Astrocyte of the spinal cord (primary cell): ENCODE measurements at regions not wholly inside any gene's neighbourhood (a gene's known extent, or its start where the extent isn't known, plus 50 kb on each side); places are given as distances from the start of the nearest gene placed in this dataset.

ENCODE experiments used
- DNase-seq: peaks from one replicate; pipeline ENCODE4 v3.0.0; 2011; ENCODE audit warnings: low read depth, low spot score
- H3K4me3 ChIP-seq: 2 replicates; pipeline ENCODE4 v1.5.1; 2011; ENCODE audit warnings: low read depth, mild to moderate bottlenecking, low read length, moderate library complexity
- CTCF ChIP-seq: IDR thresholded peaks from 2 replicates; pipeline ENCODE4 v1.5.1; 2012; ENCODE audit warnings: low read depth, mild to moderate bottlenecking, low read length, inconsistent platforms
- in situ Hi-C: cut with HindIII; loops from 2 replicates; pipeline ENCODE4 v1.10.0; 2017; ENCODE audit warnings: low sequenced_read_pairs

- peak; percentile 19 for DNase-seq
- no peak for TF ChIP-seq CTCF
- in situ Hi-C loops = no loop called here
- H3K4me3 ChIP-seq = no peak overlapping the region
Observed at GRCh38 chr11:106152013-106152412, 74.6 kb downstream of the AASDHPPT start.

- peak; percentile 26 for DNase-seq
- in situ Hi-C loops = no loop called here
- no peak for TF ChIP-seq CTCF
- H3K4me3 ChIP-seq = no peak overlapping the region
Observed at GRCh38 chr11:106152824-106153223, 75.4 kb downstream of the AASDHPPT start.

- H3K4me3 ChIP-seq = no peak overlapping the region
- TF ChIP-seq CTCF = peak; percentile 57
- DNase-seq = peak; percentile 78
- in situ Hi-C loops = no loop called here
Observed at GRCh38 chr11:106156290-106156937, 79.0 kb downstream of the AASDHPPT start.

GRCh38 chr11:106158406-106158805 is 80.9 kb downstream of the AASDHPPT start:
- in situ Hi-C loops = no loop called here
- no peak for TF ChIP-seq CTCF
- no peak for DNase-seq
- no peak overlapping the region for H3K4me3 ChIP-seq

GRCh38 chr11:106159836-106160235 is 82.4 kb downstream of the AASDHPPT start:
- TF ChIP-seq CTCF = no peak
- in situ Hi-C loops = no loop called here
- no peak for DNase-seq
- H3K4me3 ChIP-seq = no peak overlapping the region

- TF ChIP-seq CTCF = no peak
- H3K4me3 ChIP-seq = no peak overlapping the region
- DNase-seq = no peak
- in situ Hi-C loops = no loop called here
Observed at GRCh38 chr11:106160494-106160893, 83.0 kb downstream of the AASDHPPT start.
